MM.1S (cell line): ENCODE measurements at regions not wholly inside any gene's neighbourhood (a gene's known extent, or its start where the extent isn't known, plus 50 kb on each side); places are given as distances from the start of the nearest gene placed in this dataset.

ENCODE experiments used
- DNase-seq: peaks from one replicate; pipeline ENCODE4 v3.0.0-alpha.2; 2015
- H2AFZ ChIP-seq: fragments of 300-600 bp; sonication (generic); 2 replicates; pipeline ENCODE4 v1.6.0; 2016; ENCODE audit warnings: antibody characterized with exemption, low read length
- H3F3A ChIP-seq: fragments of 300-600 bp; sonication (generic); 2 replicates; pipeline ENCODE4 v1.6.1; 2016; ENCODE audit warnings: mild to moderate bottlenecking, antibody characterized with exemption, low read length, moderate library complexity, mixed read lengths; ENCODE audit not compliant: insufficient read depth
- H3K27ac ChIP-seq: fragments of 300-600 bp; sonication (generic); 2 replicates; pipeline ENCODE4 v1.5.1; 2016; ENCODE audit warnings: mild to moderate bottlenecking, low read length
- H3K27me3 ChIP-seq: fragments of 300-600 bp; sonication (generic); replicated peaks from 2 replicates; pipeline ENCODE4 v1.6.0; 2016; ENCODE audit warnings: low read length; ENCODE audit not compliant: insufficient read depth
- H3K36me3 ChIP-seq: fragments of 300-600 bp; sonication (generic); replicated peaks from 2 replicates; pipeline ENCODE4 v1.6.1; 2016; ENCODE audit warnings: mild to moderate bottlenecking, low read length, mixed read lengths; ENCODE audit not compliant: insufficient read depth
- H3K4me1 ChIP-seq: fragments of 300-600 bp; sonication (generic); 2 replicates; pipeline ENCODE4 v1.6.1; 2016; ENCODE audit warnings: low read length, mixed read lengths
- H3K4me2 ChIP-seq: fragments of 300-600 bp; sonication (generic); 2 replicates; pipeline ENCODE4 v1.6.0; 2016; ENCODE audit warnings: low read depth, low read length
- H3K4me3 ChIP-seq: fragments of 300-600 bp; sonication (generic); 2 replicates; pipeline ENCODE4 v1.5.1; 2016; ENCODE audit warnings: low read length, mixed read lengths
- H3K79me2 ChIP-seq: fragments of 300-600 bp; sonication (generic); 2 replicates; pipeline ENCODE4 v1.6.1; 2016; ENCODE audit warnings: mixed run types, low read length, mixed read lengths
- H3K9ac ChIP-seq: fragments of 300-600 bp; sonication (generic); 2 replicates; pipeline ENCODE4 v1.6.1; 2016; ENCODE audit warnings: low read length, mixed read lengths
- H3K9me2 ChIP-seq: fragments of 300-600 bp; sonication (generic); replicated peaks from 2 replicates; pipeline ENCODE4 v1.6.1; 2016; ENCODE audit warnings: mild to moderate bottlenecking, low read length, mixed read lengths; ENCODE audit not compliant: insufficient read depth
- H3K9me3 ChIP-seq: fragments of 300-600 bp; sonication (generic); replicated peaks from 2 replicates; pipeline ENCODE4 v1.6.1; 2016; ENCODE audit warnings: mild to moderate bottlenecking, low read length, mixed read lengths; ENCODE audit not compliant: insufficient read depth
- H4K20me1 ChIP-seq: fragments of 300-600 bp; sonication (generic); 2 replicates; pipeline ENCODE4 v1.6.1; 2016; ENCODE audit warnings: mild to moderate bottlenecking, low read length, moderate library complexity, mixed read lengths; ENCODE audit not compliant: insufficient read depth
- CTCF ChIP-seq: fragments of 300-600 bp; sonication (generic); IDR thresholded peaks from 2 replicates; pipeline ENCODE4 v1.5.1; 2016; ENCODE audit warnings: antibody characterized with exemption, low read length, mixed read lengths
- EZH2 ChIP-seq: fragments of 300-600 bp; sonication (generic); optimal IDR thresholded peaks from 2 replicates; pipeline ENCODE3; 2017; ENCODE audit warnings: low read depth, mild to moderate bottlenecking, antibody characterized with exemption, low read length, mixed read lengths
- EZH2phosphoT487 ChIP-seq: fragments of 300-600 bp; sonication (generic); IDR thresholded peaks from 2 replicates; pipeline ENCODE4 v1.6.1; 2018; ENCODE audit warnings: antibody characterized with exemption, low read length

- no peaks in the 10 kb centered on the region for H3K27me3 ChIP-seq
- no peaks in the 10 kb centered on the region for H3F3A ChIP-seq
- no peaks in the 10 kb centered on the region for H3K4me1 ChIP-seq
- H3K9ac ChIP-seq: no peak overlapping the region
- no peak overlapping the region for H3K4me2 ChIP-seq
- no peaks in the 10 kb centered on the region for H4K20me1 ChIP-seq
- no peaks in the 10 kb centered on the region for H3K9me3 ChIP-seq
- no peak overlapping the region for H2AFZ ChIP-seq
- no peaks in the 10 kb centered on the region for H3K36me3 ChIP-seq
- H3K9me2 ChIP-seq: no peaks in the 10 kb centered on the region
- no peak for DNase-seq
- no peak overlapping the region for H3K27ac ChIP-seq
- no peaks in the 10 kb centered on the region for H3K79me2 ChIP-seq
- no peak for TF ChIP-seq EZH2
- no peak for TF ChIP-seq EZH2phosphoT487
- no peak for TF ChIP-seq CTCF
- no peak overlapping the region for H3K4me3 ChIP-seq
These were observed 171.7 kb downstream of the NHLRC3 start for GRCh38 chr13:39209731-39210531.

- Histone ChIP-seq H3K36me3 (no peaks in the 10 kb centered on the region), H3K9me2 (no peaks in the 10 kb centered on the region), H3K4me1 (no peaks in the 10 kb centered on the region), H4K20me1 (no peaks in the 10 kb centered on the region), H3K9ac (no peak overlapping the region), H2AFZ (no peak overlapping the region), H3K27me3 (no peaks in the 10 kb centered on the region), H3K79me2 (no peaks in the 10 kb centered on the region), H3K27ac (no peak overlapping the region), H3K4me2 (no peak overlapping the region), H3K9me3 (no peaks in the 10 kb centered on the region), H3K4me3 (no peak overlapping the region), H3F3A (no peaks in the 10 kb centered on the region)
- TF ChIP-seq EZH2phosphoT487: no peak
- no peak for TF ChIP-seq CTCF
- no peak for TF ChIP-seq EZH2
- no peak for DNase-seq
These were observed 172.8 kb downstream of the NHLRC3 start for GRCh38 chr13:39210961-39211534.

GRCh38 chr13:39215971-39216370 lies 177.7 kb downstream of the NHLRC3 start:
- Histone ChIP-seq H2AFZ (no peak overlapping the region), H3F3A (no peaks in the 10 kb centered on the region), H3K9me2 (no peaks in the 10 kb centered on the region), H3K4me1 (no peaks in the 10 kb centered on the region), H3K27me3 (no peaks in the 10 kb centered on the region), H4K20me1 (no peaks in the 10 kb centered on the region), H3K79me2 (no peaks in the 10 kb centered on the region), H3K4me2 (no peak overlapping the region), H3K36me3 (no peaks in the 10 kb centered on the region), H3K9me3 (no peaks in the 10 kb centered on the region), H3K4me3 (no peak overlapping the region), H3K9ac (no peak overlapping the region), H3K27ac (no peak overlapping the region)
- TF ChIP-seq CTCF (no peak), EZH2 (no peak), EZH2phosphoT487 (no peak)
- no peak for DNase-seq
